ENCODE measurements at regions not wholly inside any gene's neighbourhood (a gene's known extent, or its start where the extent isn't known, plus 50 kb on each side); places are given as distances from the start of the nearest gene placed in this dataset.

GRCh38 chr4:27463816-27464215 is 603.2 kb downstream of the STIM2 start:
- peak; percentile 32 for DNase-seq (ENCODE audit: low read depth)
- Histone ChIP-seq H3K4me3 (ENCODE audit: low read depth, low read length) (no peak overlapping the region), H3K36me3 (ENCODE audit: control insufficient read depth, insufficient read depth, low read length) (no peaks in the 10 kb centered on the region), H3K27me3 (ENCODE audit: control insufficient read depth, insufficient read depth, low read length) (no peaks in the 10 kb centered on the region)
- no peak for TF ChIP-seq CTCF (IDR thresholded peaks at IDR 0.05; ENCODE audit: insufficient read depth, low read length, poor library complexity, severe bottlenecking)

GRCh38 chr4:27467351-27467750 is 606.7 kb downstream of the STIM2 start:
- no peak overlapping the region for H3K4me3 ChIP-seq (ENCODE audit: low read depth, low read length)
- no peak for TF ChIP-seq CTCF (IDR thresholded peaks at IDR 0.05; ENCODE audit: insufficient read depth, low read length, poor library complexity, severe bottlenecking)
- H3K36me3 ChIP-seq (ENCODE audit: control insufficient read depth, insufficient read depth, low read length), result no peaks in the 10 kb centered on the region
- H3K27me3 ChIP-seq (ENCODE audit: control insufficient read depth, insufficient read depth, low read length), result no peaks in the 10 kb centered on the region
- DNase-seq (ENCODE audit: low read depth), result no peak

GRCh38 chr4:27472364-27472763 is 611.7 kb downstream of the STIM2 start:
- Histone ChIP-seq H3K36me3 (ENCODE audit: control insufficient read depth, insufficient read depth, low read length) (no peaks in the 10 kb centered on the region), H3K27me3 (ENCODE audit: control insufficient read depth, insufficient read depth, low read length) (no peaks in the 10 kb centered on the region), H3K4me3 (ENCODE audit: low read depth, low read length) (no peak overlapping the region)
- no peak for DNase-seq (ENCODE audit: low read depth)
- TF ChIP-seq CTCF (IDR thresholded peaks at IDR 0.05; ENCODE audit: insufficient read depth, low read length, poor library complexity, severe bottlenecking), result no peak

- Histone ChIP-seq H3K4me3 (ENCODE audit: low read depth, low read length) (no peak overlapping the region), H3K27me3 (ENCODE audit: control insufficient read depth, insufficient read depth, low read length) (no peaks in the 10 kb centered on the region), H3K36me3 (ENCODE audit: control insufficient read depth, insufficient read depth, low read length) (no peaks in the 10 kb centered on the region)
- TF ChIP-seq CTCF (IDR thresholded peaks at IDR 0.05; ENCODE audit: insufficient read depth, low read length, poor library complexity, severe bottlenecking), result no peak
- no peak for DNase-seq (ENCODE audit: low read depth)
Observed at GRCh38 chr4:27474691-27475090, 614.0 kb downstream of the STIM2 start.

GRCh38 chr4:27484216-27484615 is 623.6 kb downstream of the STIM2 start:
- TF ChIP-seq CTCF (IDR thresholded peaks at IDR 0.05; ENCODE audit: insufficient read depth, low read length, poor library complexity, severe bottlenecking), result no peak
- Histone ChIP-seq H3K4me3 (ENCODE audit: low read depth, low read length) (no peak overlapping the region), H3K27me3 (ENCODE audit: control insufficient read depth, insufficient read depth, low read length) (no peaks in the 10 kb centered on the region), H3K36me3 (ENCODE audit: control insufficient read depth, insufficient read depth, low read length) (no peaks in the 10 kb centered on the region)
- no peak for DNase-seq (ENCODE audit: low read depth)

GRCh38 chr4:27490315-27490714 is 629.7 kb downstream of the STIM2 start:
- DNase-seq (ENCODE audit: low read depth), result no peak
- TF ChIP-seq CTCF (IDR thresholded peaks at IDR 0.05; ENCODE audit: insufficient read depth, low read length, poor library complexity, severe bottlenecking), result no peak
- Histone ChIP-seq H3K36me3 (ENCODE audit: control insufficient read depth, insufficient read depth, low read length) (no peaks in the 10 kb centered on the region), H3K27me3 (ENCODE audit: control insufficient read depth, insufficient read depth, low read length) (no peaks in the 10 kb centered on the region), H3K4me3 (ENCODE audit: low read depth, low read length) (no peak overlapping the region)
